ENCODE measurements at regions not wholly inside any gene's neighbourhood (a gene's known extent, or its start where the extent isn't known, plus 50 kb on each side); places are given as distances from the start of the nearest gene placed in this dataset.

GRCh38 chr6:78808933-78809332 lies 58.4 kb upstream of the IRAK1BP1 start:
- TF ChIP-seq CTCF (IDR thresholded peaks at IDR 0.05): no peak
- TF ChIP-seq EP300 (IDR thresholded peaks at IDR 0.05): no peak
